ENCODE measurements at regions not wholly inside any gene's neighbourhood (a gene's known extent, or its start where the extent isn't known, plus 50 kb on each side); places are given as distances from the start of the nearest gene placed in this dataset.

DNA sequence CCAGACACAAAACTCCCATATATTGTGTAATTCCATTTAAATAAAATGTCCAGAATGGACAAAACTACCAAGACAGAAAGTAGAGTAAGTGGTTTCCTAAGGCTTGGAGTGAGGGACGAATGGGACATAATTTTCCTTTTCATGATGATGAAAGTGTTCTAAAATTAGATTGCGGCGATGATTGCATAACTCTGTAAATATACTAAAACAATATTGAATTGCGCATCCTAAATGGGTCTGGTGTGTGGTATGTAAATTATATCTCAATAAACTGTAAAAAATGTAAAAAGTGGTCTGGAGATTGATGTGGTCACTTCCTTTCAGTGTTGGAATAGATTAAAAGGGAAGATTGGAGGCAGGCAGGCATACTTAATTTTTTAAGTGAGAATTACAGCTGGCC is 105.9 kb upstream of the KCNAB1 start:
- Histone ChIP-seq H3K36me3 (ENCODE audit: low read depth) (no peaks in the 10 kb centered on the region), H3K27me3 (ENCODE audit: insufficient read depth, poor library complexity, severe bottlenecking) (no peaks in the 10 kb centered on the region), H3K9me3 (ENCODE audit: severe bottlenecking) (peaks cover 2% of the 10 kb centered on the region), H3K4me1 (ENCODE audit: insufficient read depth, poor library complexity, severe bottlenecking) (no peaks in the 10 kb centered on the region), H3K27ac (ENCODE audit: poor library complexity, severe bottlenecking) (no peak overlapping the region), H3K4me3 (ENCODE audit: severe bottlenecking) (no peak overlapping the region)
- ATAC-seq (ENCODE audit: low read depth) = no peak
- TF ChIP-seq CTCF (IDR thresholded peaks at IDR 0.05; ENCODE audit: poor library complexity, severe bottlenecking) = no peak
- no peak for DNase-seq (ENCODE audit: low spot score)

- H3K27me3 ChIP-seq (ENCODE audit: insufficient read depth, poor library complexity, severe bottlenecking) = peaks cover 3% of the 10 kb centered on the region
- no peak for TF ChIP-seq CTCF (IDR thresholded peaks at IDR 0.05; ENCODE audit: poor library complexity, severe bottlenecking)
- H3K4me3 ChIP-seq (ENCODE audit: severe bottlenecking) = no peak overlapping the region
- no peak overlapping the region for H3K27ac ChIP-seq (ENCODE audit: poor library complexity, severe bottlenecking)
- DNase-seq (ENCODE audit: low spot score) = no peak
- H3K36me3 ChIP-seq (ENCODE audit: low read depth) = no peaks in the 10 kb centered on the region
- no peaks in the 10 kb centered on the region for H3K9me3 ChIP-seq (ENCODE audit: severe bottlenecking)
- no peaks in the 10 kb centered on the region for H3K4me1 ChIP-seq (ENCODE audit: insufficient read depth, poor library complexity, severe bottlenecking)
- no peak for ATAC-seq (ENCODE audit: low read depth)
Observed at GRCh38 chr3:156016902-156017301, 103.5 kb upstream of the KCNAB1 start.

DNA sequence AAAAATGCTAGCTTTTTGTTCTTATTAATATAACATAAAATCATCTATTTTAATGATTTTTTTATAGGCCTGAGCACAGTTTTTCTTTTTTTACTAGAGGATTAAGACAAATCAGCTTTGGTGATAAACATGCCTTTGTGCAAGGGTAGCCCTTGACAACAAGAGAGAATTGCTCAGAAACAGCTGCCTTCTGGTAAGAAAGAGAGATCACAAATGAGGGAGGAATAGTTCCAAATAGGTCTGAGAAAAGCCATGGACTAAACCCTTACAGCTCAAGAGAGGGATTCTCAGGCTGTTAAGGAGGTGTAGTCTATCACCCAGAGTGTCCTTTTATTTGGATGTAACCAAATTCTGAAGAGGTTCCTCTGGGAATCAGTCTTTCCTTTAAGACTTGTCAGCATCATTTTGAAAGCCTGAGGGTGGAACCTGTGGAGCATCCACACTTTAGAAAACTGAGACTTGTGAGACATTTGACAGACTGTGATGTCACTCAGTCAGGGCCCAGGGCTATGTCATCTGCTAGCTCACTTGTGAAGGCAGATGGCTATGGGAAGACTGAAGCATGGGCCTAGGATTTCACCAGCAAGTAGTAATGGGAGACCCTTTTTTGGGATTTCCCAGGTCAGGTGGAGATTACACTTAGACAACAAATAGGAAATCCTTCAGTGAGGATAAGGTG is 102.9 kb upstream of the KCNAB1 start:
- Histone ChIP-seq H3K27me3 (ENCODE audit: insufficient read depth, poor library complexity, severe bottlenecking) (peaks cover 3% of the 10 kb centered on the region), H3K9me3 (ENCODE audit: severe bottlenecking) (no peaks in the 10 kb centered on the region), H3K4me3 (ENCODE audit: severe bottlenecking) (no peak overlapping the region), H3K36me3 (ENCODE audit: low read depth) (no peaks in the 10 kb centered on the region), H3K4me1 (ENCODE audit: insufficient read depth, poor library complexity, severe bottlenecking) (no peaks in the 10 kb centered on the region), H3K27ac (ENCODE audit: poor library complexity, severe bottlenecking) (no peak overlapping the region)
- TF ChIP-seq CTCF (IDR thresholded peaks at IDR 0.05; ENCODE audit: poor library complexity, severe bottlenecking) = no peak
- DNase-seq (ENCODE audit: low spot score) = no peak
- no peak for ATAC-seq (ENCODE audit: low read depth)

DNA sequence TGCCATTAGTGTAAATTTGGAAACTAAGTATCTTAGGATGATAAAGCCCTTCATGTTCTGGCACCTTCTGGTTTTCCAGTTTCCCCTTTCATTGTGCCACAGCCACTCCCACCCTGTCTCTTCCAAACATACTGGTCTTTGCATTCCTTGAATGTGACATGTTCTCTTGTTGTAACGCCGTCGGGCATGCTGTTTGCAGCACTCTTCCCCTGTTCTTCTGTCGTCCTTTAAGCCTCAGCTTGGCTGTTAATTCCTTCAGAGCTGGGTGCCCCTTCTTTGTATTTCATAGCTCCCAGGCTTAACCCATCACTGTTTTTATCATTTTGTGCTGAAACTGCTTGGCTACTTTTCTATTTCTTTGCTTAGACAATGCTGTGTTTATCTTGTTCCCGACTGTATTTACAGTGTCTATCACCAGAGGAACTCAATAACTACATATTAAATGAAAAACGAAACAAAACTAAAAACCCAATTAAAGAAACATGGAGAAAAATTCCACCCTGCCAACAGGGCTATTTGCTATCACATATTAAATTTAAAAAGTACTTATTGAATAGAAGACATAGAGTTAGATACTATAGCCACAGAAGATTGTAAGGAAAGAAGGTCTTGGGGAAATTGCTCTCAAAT is 95.4 kb upstream of the KCNAB1 start:
- Histone ChIP-seq H3K27me3 (ENCODE audit: insufficient read depth, poor library complexity, severe bottlenecking) (peaks cover 12% of the 10 kb centered on the region), H3K9me3 (ENCODE audit: severe bottlenecking) (no peaks in the 10 kb centered on the region), H3K27ac (ENCODE audit: poor library complexity, severe bottlenecking) (no peak overlapping the region), H3K4me3 (ENCODE audit: severe bottlenecking) (no peak overlapping the region), H3K4me1 (ENCODE audit: insufficient read depth, poor library complexity, severe bottlenecking) (no peaks in the 10 kb centered on the region), H3K36me3 (ENCODE audit: low read depth) (no peaks in the 10 kb centered on the region)
- no peak for TF ChIP-seq CTCF (IDR thresholded peaks at IDR 0.05; ENCODE audit: poor library complexity, severe bottlenecking)
- no peak for DNase-seq (ENCODE audit: low spot score)
- peak; percentile 66 for ATAC-seq (ENCODE audit: low read depth)

DNA sequence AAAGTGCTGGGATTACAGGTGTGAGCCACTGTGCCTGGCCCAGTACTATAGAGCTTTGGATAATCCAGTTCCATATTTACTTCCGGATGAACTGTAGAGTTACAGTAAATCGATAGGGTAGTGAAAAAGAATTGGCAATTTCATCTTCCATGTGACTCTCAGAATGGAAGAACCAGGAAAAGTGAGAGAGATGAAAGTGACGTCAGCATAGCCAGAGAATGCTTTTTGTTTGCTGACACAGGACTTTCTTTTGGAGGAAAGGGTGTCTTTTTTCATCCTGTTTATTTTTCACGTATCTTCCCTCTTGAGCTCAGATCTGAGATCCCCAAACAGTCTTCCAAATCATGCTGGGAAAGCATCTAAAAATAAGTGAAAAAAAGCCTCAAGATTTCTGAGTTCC is 91.2 kb upstream of the KCNAB1 start:
- TF ChIP-seq CTCF (IDR thresholded peaks at IDR 0.05; ENCODE audit: poor library complexity, severe bottlenecking) = no peak
- ATAC-seq (ENCODE audit: low read depth) = no peak
- Histone ChIP-seq H3K4me1 (ENCODE audit: insufficient read depth, poor library complexity, severe bottlenecking) (no peaks in the 10 kb centered on the region), H3K9me3 (ENCODE audit: severe bottlenecking) (no peaks in the 10 kb centered on the region), H3K27ac (ENCODE audit: poor library complexity, severe bottlenecking) (no peak overlapping the region), H3K4me3 (ENCODE audit: severe bottlenecking) (no peak overlapping the region), H3K27me3 (ENCODE audit: insufficient read depth, poor library complexity, severe bottlenecking) (peaks cover 9% of the 10 kb centered on the region), H3K36me3 (ENCODE audit: low read depth) (no peaks in the 10 kb centered on the region)
- no peak for DNase-seq (ENCODE audit: low spot score)

Measured in RWPE2 (cell line).